HS-27A (cell line): ENCODE measurements at regions not wholly inside any gene's neighbourhood (a gene's known extent, or its start where the extent isn't known, plus 50 kb on each side); places are given as distances from the start of the nearest gene placed in this dataset.

Experiments
- DNase-seq: peaks from one replicate; pipeline ENCODE4 v3.0.0-alpha.2; 2012; ENCODE audit warnings: low read depth, missing footprints

GRCh38 chr12:93154753-93155480, 222.8 kb upstream of the NUDT4 start:
- DNase-seq, result no peak

GRCh38 chr12:93156086-93156716, 221.5 kb upstream of the NUDT4 start:
- DNase-seq, result no peak

GRCh38 chr12:93157279-93157678, 220.4 kb upstream of the NUDT4 start:
- no peak for DNase-seq

- no peak for DNase-seq
Measured at GRCh38 chr12:93158065-93158843, 219.5 kb upstream of the NUDT4 start.

GRCh38 chr12:93163260-93164036, 214.3 kb upstream of the NUDT4 start:
- DNase-seq, result no peak

GRCh38 chr12:93164103-93164880, 213.4 kb upstream of the NUDT4 start:
- no peak for DNase-seq

- DNase-seq, result no peak
Measured at GRCh38 chr12:93165384-93165932, 212.3 kb upstream of the NUDT4 start.

GRCh38 chr12:93166541-93167307, 211.0 kb upstream of the NUDT4 start:
- no peak for DNase-seq

- DNase-seq, result no peak
Measured at GRCh38 chr12:93167331-93167730, 210.4 kb upstream of the NUDT4 start.

- DNase-seq, result no peak
Measured at GRCh38 chr12:93167841-93168492, 209.8 kb upstream of the NUDT4 start.

GRCh38 chr12:93168751-93169150, 209.0 kb upstream of the NUDT4 start:
- no peak for DNase-seq

- no peak for DNase-seq
Measured at GRCh38 chr12:93169536-93169935, 208.2 kb upstream of the NUDT4 start.

GRCh38 chr12:93170928-93171327, 206.8 kb upstream of the NUDT4 start:
- DNase-seq, result no peak

GRCh38 chr12:93173178-93173957, 204.4 kb upstream of the NUDT4 start:
- no peak for DNase-seq

GRCh38 chr12:93174048-93174447, 203.7 kb upstream of the NUDT4 start:
- DNase-seq, result no peak

GRCh38 chr12:93174473-93174872, 203.3 kb upstream of the NUDT4 start:
- DNase-seq, result no peak

GRCh38 chr12:93176165-93176564, 201.6 kb upstream of the NUDT4 start:
- DNase-seq, result no peak

- DNase-seq, result no peak
Measured at GRCh38 chr12:93176610-93177126, 201.1 kb upstream of the NUDT4 start.
